Liver (tissue), 8 donors: ENCODE measurements at regions not wholly inside any gene's neighbourhood (a gene's known extent, or its start where the extent isn't known, plus 50 kb on each side); places are given as distances from the start of the nearest gene placed in this dataset.

Experiments used
- DNase-seq: peaks from one replicate; pipeline ENCODE4 v3.0.0-alpha.2; 2017; ENCODE audit warnings: low spot score
- H3K27ac ChIP-seq, 2 donors: one replicate each; pipeline ENCODE4 v1.7.0; 2013; ENCODE audit warnings: inconsistent platforms in 2 of 2, low read length in 2 of 2, control low read depth in 1 of 2, low read depth in 1 of 2, mild to moderate bottlenecking in 1 of 2
- H3K27me3 ChIP-seq, 4 donors: one replicate each; pipeline versions ENCODE4 v1.6.1 to v1.7.0; 2013; ENCODE audit warnings: low read length in 3 of 4, inconsistent platforms in 1 of 4, mild to moderate bottlenecking in 1 of 4, moderate library complexity in 1 of 4; ENCODE audit not compliant: control insufficient read depth in 4 of 4, insufficient read depth in 4 of 4
- H3K36me3 ChIP-seq, 4 donors: one replicate each; pipeline versions ENCODE4 v1.6.1 to v1.7.0; 2013; ENCODE audit warnings: low read length in 3 of 4, mild to moderate bottlenecking in 3 of 4, low read depth in 1 of 4, moderate library complexity in 1 of 4; ENCODE audit not compliant: control insufficient read depth in 4 of 4, insufficient read depth in 3 of 4
- H3K4me1 ChIP-seq, 4 donors: one replicate each; pipeline versions ENCODE4 v1.6.1 to v1.7.0; 2013; ENCODE audit warnings: low read length in 3 of 4, mild to moderate bottlenecking in 3 of 4, moderate library complexity in 1 of 4; ENCODE audit not compliant: control insufficient read depth in 4 of 4, insufficient read depth in 4 of 4
- H3K4me3 ChIP-seq, 3 donors: one replicate each; pipeline versions ENCODE4 v1.6.1 to v1.7.0; 2013; ENCODE audit warnings: low read length in 3 of 3, control low read depth in 1 of 3, low read depth in 1 of 3, mild to moderate bottlenecking in 1 of 3
- H3K9ac ChIP-seq, 2 donors: one replicate each; pipeline ENCODE4 v1.7.0; 2013; ENCODE audit warnings: low read length in 2 of 2, mild to moderate bottlenecking in 2 of 2, moderate library complexity in 2 of 2, control low read depth in 1 of 2, low read depth in 1 of 2
- H3K9me3 ChIP-seq, 4 donors: one replicate each; pipeline versions ENCODE4 v1.6.1 to v1.7.0; 2013; ENCODE audit warnings: low read length in 3 of 4; ENCODE audit not compliant: control insufficient read depth in 4 of 4
- ATF3 ChIP-seq: IDR thresholded peaks from 2 replicates; pipeline ENCODE4 v1.6.1; 2016; ENCODE audit warnings: antibody characterized with exemption
- CTCF ChIP-seq: fragments of 150-350 bp; IDR thresholded peaks from 2 replicates; pipeline ENCODE4 v1.5.1; 2017; ENCODE audit warnings: improper control_type of control experiment, low read depth, low read length; ENCODE audit not compliant: missing input control
- EGR1 ChIP-seq, 2 donors: IDR thresholded peaks; 2 replicates each; pipeline ENCODE4 v1.6.1; 2016 to 2018; ENCODE audit warnings: antibody characterized with exemption in 2 of 2, low read depth in 2 of 2
- FOXA1 ChIP-seq: IDR thresholded peaks from 2 replicates; pipeline ENCODE4 v1.6.1; 2016; ENCODE audit warnings: antibody characterized with exemption
- FOXA2 ChIP-seq: IDR thresholded peaks from 2 replicates; pipeline ENCODE4 v1.6.1; 2016; ENCODE audit warnings: antibody characterized with exemption
- GABPA ChIP-seq, 2 donors: IDR thresholded peaks in 1 of 2; conservative IDR thresholded peaks in 1 of 2; 2 replicates each; pipeline ENCODE4 v1.6.1; 2016; ENCODE audit warnings: antibody characterized with exemption in 2 of 2, mild to moderate bottlenecking in 1 of 2, moderate library complexity in 1 of 2
- JUND ChIP-seq, 2 donors: IDR thresholded peaks; 2 replicates each; pipeline ENCODE4 v1.6.1; 2016; ENCODE audit warnings: antibody characterized with exemption in 2 of 2
- MAX ChIP-seq: IDR thresholded peaks from 2 replicates; pipeline ENCODE4 v1.6.1; 2016; ENCODE audit warnings: antibody characterized with exemption
- NR2F2 ChIP-seq: IDR thresholded peaks from 2 replicates; pipeline ENCODE4 v1.6.1; 2016; ENCODE audit warnings: antibody characterized with exemption
- RAD21 ChIP-seq, 2 donors: IDR thresholded peaks; 2 replicates each; pipeline ENCODE4 v1.6.1; 2016; ENCODE audit warnings: antibody characterized with exemption in 2 of 2, mild to moderate bottlenecking in 2 of 2
- REST ChIP-seq: IDR thresholded peaks from 2 replicates; pipeline ENCODE4 v1.6.1; 2016; ENCODE audit warnings: antibody characterized with exemption, mild to moderate bottlenecking
- RXRA ChIP-seq, 2 donors: IDR thresholded peaks; 2 replicates each; pipeline ENCODE4 v1.6.1; 2017 to 2018; ENCODE audit warnings: antibody characterized with exemption in 2 of 2, mild to moderate bottlenecking in 1 of 2
- SP1 ChIP-seq: IDR thresholded peaks from 2 replicates; pipeline ENCODE4 v1.6.1; 2018; ENCODE audit warnings: antibody characterized with exemption, mild to moderate bottlenecking
- TAF1 ChIP-seq: conservative IDR thresholded peaks from 2 replicates; pipeline ENCODE4 v1.6.1; 2016; ENCODE audit warnings: antibody characterized with exemption, mild to moderate bottlenecking
- ZBTB33 ChIP-seq: IDR thresholded peaks from 2 replicates; pipeline ENCODE4 v1.6.1; 2016; ENCODE audit warnings: antibody characterized with exemption
- WGBS: extraction: QIAGEN DNeasy Blood & Tissue Kit; methylation state at CpG from one replicate; pipeline ENCODE4 v1.1.7; 2013; 5-methylcytosine and 5-hydroxymethylcytosine counted together
- donor health status: healthy.
- donor health status: healthy.
- donor health status: healthy.
- donor health status: healthy.
- donor health status: healthy.

- TF ChIP-seq REST, result no peak
- no peak for TF ChIP-seq JUND (IDR thresholded peaks at IDR 0.05)
Observed at GRCh38 chr14:98965076-98965475, 306.9 kb downstream of the BCL11B start (continued).

- no peak overlapping the region for H3K9ac ChIP-seq
- H3K27me3 ChIP-seq, result no peaks in the 10 kb centered on the region
- H3K4me1 ChIP-seq, result no peaks in the 10 kb centered on the region
- H3K9me3 ChIP-seq, result no peaks in the 10 kb centered on the region
- 71% methylated on average over 3 of the region's 3 CpGs for WGBS
- TF ChIP-seq MAX (no peak), TAF1 (no peak), ZBTB33 (no peak), RAD21 (IDR thresholded peaks at IDR 0.05) (no peak), JUND (IDR thresholded peaks at IDR 0.05) (no peak), GABPA (IDR thresholded peaks at IDR 0.05 in 1 of 2, conservative IDR thresholded peaks at IDR 0.05 in 1 of 2) (no peak), ATF3 (no peak), FOXA2 (no peak), NR2F2 (no peak), EGR1 (IDR thresholded peaks at IDR 0.05; ENCODE audit: low read depth in 2 of 2) (no peak), FOXA1 (no peak), SP1 (no peak), RXRA (IDR thresholded peaks at IDR 0.05) (no peak), CTCF (no peak)
- DNase-seq, result no peak
- no peak overlapping the region for H3K27ac ChIP-seq
- H3K4me3 ChIP-seq, result no peak overlapping the region
- H3K36me3 ChIP-seq, result no peaks in the 10 kb centered on the region
Observed at GRCh38 chr14:98966016-98966415, 306.0 kb downstream of the BCL11B start.
